Fibroblast of mammary gland (primary cell): ENCODE measurements at regions not wholly inside any gene's neighbourhood (a gene's known extent, or its start where the extent isn't known, plus 50 kb on each side); places are given as distances from the start of the nearest gene placed in this dataset.

Experiments used
- DNase-seq: peaks from one replicate; pipeline ENCODE4 v3.0.0-alpha.2; 2010; ENCODE audit warnings: low read depth
- H3K4me3 ChIP-seq: 2 replicates; pipeline ENCODE4 v1.5.1; 2011; ENCODE audit warnings: low read depth, mild to moderate bottlenecking, low read length, moderate library complexity; ENCODE audit not compliant: control insufficient read depth
- TF ChIP-seq, protein P1 (sequence below): conservative IDR thresholded peaks from 2 replicates; pipeline ENCODE4 v1.5.1; 2011; ENCODE audit warnings: low read depth, low read length, inconsistent platforms; ENCODE audit not compliant: control insufficient read depth, insufficient read depth

- no peak for DNase-seq
- no peak overlapping the region for H3K4me3 ChIP-seq
- TF ChIP-seq, protein P1, sequence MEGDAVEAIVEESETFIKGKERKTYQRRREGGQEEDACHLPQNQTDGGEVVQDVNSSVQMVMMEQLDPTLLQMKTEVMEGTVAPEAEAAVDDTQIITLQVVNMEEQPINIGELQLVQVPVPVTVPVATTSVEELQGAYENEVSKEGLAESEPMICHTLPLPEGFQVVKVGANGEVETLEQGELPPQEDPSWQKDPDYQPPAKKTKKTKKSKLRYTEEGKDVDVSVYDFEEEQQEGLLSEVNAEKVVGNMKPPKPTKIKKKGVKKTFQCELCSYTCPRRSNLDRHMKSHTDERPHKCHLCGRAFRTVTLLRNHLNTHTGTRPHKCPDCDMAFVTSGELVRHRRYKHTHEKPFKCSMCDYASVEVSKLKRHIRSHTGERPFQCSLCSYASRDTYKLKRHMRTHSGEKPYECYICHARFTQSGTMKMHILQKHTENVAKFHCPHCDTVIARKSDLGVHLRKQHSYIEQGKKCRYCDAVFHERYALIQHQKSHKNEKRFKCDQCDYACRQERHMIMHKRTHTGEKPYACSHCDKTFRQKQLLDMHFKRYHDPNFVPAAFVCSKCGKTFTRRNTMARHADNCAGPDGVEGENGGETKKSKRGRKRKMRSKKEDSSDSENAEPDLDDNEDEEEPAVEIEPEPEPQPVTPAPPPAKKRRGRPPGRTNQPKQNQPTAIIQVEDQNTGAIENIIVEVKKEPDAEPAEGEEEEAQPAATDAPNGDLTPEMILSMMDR, result no peak
These were observed 189.4 kb downstream of the IRX2 start for GRCh38 chr5:2562036-2562435.

GRCh38 chr5:2560435-2560834 is 191.0 kb downstream of the IRX2 start:
- H3K4me3 ChIP-seq, result no peak overlapping the region
- no peak for DNase-seq
- TF ChIP-seq, protein P1, result no peak

DNA sequence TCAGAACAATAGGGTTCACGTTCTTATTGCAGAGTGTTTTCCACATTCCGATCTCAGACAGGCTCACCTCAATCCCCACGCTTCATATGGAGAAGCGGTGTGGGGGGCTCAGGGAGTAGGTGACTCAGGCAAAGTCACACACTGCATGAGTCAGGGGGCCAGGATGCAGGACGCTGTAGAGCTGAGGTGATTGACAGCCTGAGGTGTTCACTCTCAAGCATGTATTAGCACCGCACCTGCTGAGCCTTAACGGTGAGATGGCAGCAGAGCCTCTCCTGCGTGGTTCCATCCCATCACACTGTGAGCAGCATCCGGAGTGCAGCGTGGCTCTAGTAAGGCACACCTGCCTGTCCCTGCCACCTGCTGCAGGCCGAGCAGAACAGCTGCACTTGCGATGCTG is 194.0 kb downstream of the IRX2 start:
- no peak overlapping the region for H3K4me3 ChIP-seq
- DNase-seq, result no peak
- TF ChIP-seq, protein P1, result no peak

DNA sequence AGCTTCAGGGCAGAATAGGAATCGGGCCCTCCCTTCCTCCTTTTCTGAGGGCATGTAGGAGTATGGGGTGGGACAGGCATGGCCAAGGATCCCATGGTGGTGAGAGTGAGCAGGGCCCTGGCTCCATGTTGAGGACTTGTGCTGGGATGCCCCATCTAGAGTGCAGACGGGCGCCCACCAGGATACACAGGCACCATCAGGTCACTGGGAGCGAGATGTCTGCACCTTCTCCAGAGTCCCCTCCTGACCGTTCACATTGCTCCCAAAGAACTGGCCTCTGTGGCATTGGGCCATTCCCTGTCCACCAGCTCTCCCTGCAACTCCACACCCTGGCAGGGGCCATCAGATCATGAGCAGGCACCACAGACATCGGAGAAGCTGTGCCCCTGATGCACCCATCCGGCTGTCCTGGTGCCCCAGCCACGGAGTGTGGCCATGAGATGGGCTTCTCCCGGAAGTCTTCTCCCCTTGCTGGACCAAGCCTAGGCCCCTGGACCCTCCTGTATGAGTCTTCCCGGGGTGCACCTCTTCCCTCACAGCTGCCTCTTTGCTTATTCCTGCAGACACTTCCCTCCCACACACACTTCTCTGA is 195.0 kb downstream of the IRX2 start:
- no peak overlapping the region for H3K4me3 ChIP-seq
- DNase-seq, result no peak
- TF ChIP-seq, protein P1, result no peak

DNA sequence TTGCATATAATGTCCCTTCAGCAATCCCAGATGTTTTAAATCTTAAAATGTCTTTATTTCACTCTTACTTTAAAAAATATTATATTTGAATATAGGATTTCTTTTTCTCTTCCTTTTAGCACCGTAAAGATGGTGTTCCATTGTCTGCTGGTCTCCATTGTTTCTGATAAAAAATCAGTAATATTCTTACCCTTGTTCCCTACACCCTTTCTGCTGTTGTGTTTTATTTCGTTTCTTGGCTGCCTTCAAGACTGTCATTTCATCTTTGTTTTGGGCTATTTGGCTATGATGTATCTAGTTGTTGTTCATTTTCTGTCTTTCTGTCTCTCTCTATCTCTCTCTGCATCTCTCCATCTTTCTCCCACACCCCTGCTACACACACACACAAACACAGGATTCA is 197.9 kb downstream of the IRX2 start:
- H3K4me3 ChIP-seq, result no peak overlapping the region
- TF ChIP-seq, protein P1, result no peak
- no peak for DNase-seq

- H3K4me3 ChIP-seq, result no peak overlapping the region
- TF ChIP-seq, protein P1, result no peak
- no peak for DNase-seq
These were observed 201.0 kb downstream of the IRX2 start for GRCh38 chr5:2550509-2550908.

- DNase-seq, result no peak
- H3K4me3 ChIP-seq, result no peak overlapping the region
- TF ChIP-seq, protein P1, result no peak
These were observed 201.6 kb downstream of the IRX2 start for GRCh38 chr5:2549900-2550299.
